Mesenchymal stem cell (in vitro differentiated cells and primary cell): ENCODE measurements at regions not wholly inside any gene's neighbourhood (a gene's known extent, or its start where the extent isn't known, plus 50 kb on each side); places are given as distances from the start of the nearest gene placed in this dataset.

ENCODE experiments used
- DNase-seq: peaks from one replicate; pipeline ENCODE4 v3.0.0-alpha.2; 2013
- H2AFZ ChIP-seq: one replicate; pipeline ENCODE4 v1.6.1; 2013; ENCODE audit warnings: low read depth, mild to moderate bottlenecking, control low read depth, inconsistent platforms, low read length, moderate library complexity
- H2AK5ac ChIP-seq: 2 replicates; pipeline ENCODE4 v1.6.1; 2013; ENCODE audit warnings: low read length, moderate library complexity, mild to moderate bottlenecking, inconsistent platforms; ENCODE audit not compliant: severe bottlenecking
- H2BK120ac ChIP-seq: one replicate; pipeline ENCODE4 v1.6.1; 2013; ENCODE audit warnings: low read depth, mild to moderate bottlenecking, inconsistent platforms, low read length, moderate library complexity
- H2BK12ac ChIP-seq, 2 experiments: one replicate each; pipeline ENCODE4 v1.6.1; 2013; ENCODE audit warnings: inconsistent platforms in 2 of 2, low read length in 2 of 2, mild to moderate bottlenecking in 2 of 2, moderate library complexity in 2 of 2, control low read depth in 1 of 2
- H2BK15ac ChIP-seq: one replicate; pipeline ENCODE4 v1.6.1; 2013; ENCODE audit warnings: mild to moderate bottlenecking, low read depth, inconsistent platforms; ENCODE audit not compliant: poor library complexity, severe bottlenecking
- H2BK5ac ChIP-seq: 2 replicates; pipeline ENCODE4 v1.6.1; 2013; ENCODE audit warnings: low read depth, mild to moderate bottlenecking, low read length, control low read depth, inconsistent platforms; ENCODE audit not compliant: poor library complexity, severe bottlenecking
- H3K14ac ChIP-seq, 2 experiments: one replicate each; pipeline ENCODE4 v1.6.1; 2013; ENCODE audit warnings: inconsistent platforms in 2 of 2, low read length in 2 of 2, control low read depth in 1 of 2, mild to moderate bottlenecking in 1 of 2, moderate library complexity in 1 of 2
- H3K18ac ChIP-seq, 2 experiments: one replicate each; pipeline ENCODE4 v1.6.1; 2013; ENCODE audit warnings: inconsistent platforms in 2 of 2, low read length in 2 of 2, control low read depth in 1 of 2, low read depth in 1 of 2, mild to moderate bottlenecking in 1 of 2
- H3K23ac ChIP-seq, 2 experiments: one replicate each; pipeline ENCODE4 v1.6.1; 2013; ENCODE audit warnings: inconsistent platforms in 2 of 2, low read length in 2 of 2, mild to moderate bottlenecking in 2 of 2, moderate library complexity in 2 of 2, control low read depth in 1 of 2
- H3K27ac ChIP-seq: 2 replicates; pipeline ENCODE4 v1.5.1; 2013; ENCODE audit warnings: mild to moderate bottlenecking, moderate library complexity, low read length, control low read depth, inconsistent platforms; ENCODE audit not compliant: poor library complexity, severe bottlenecking
- H3K27me3 ChIP-seq, 2 experiments: 2 replicates each; pipeline versions ENCODE4 v1.6.1 to v1.7.0; 2013; ENCODE audit warnings: low read length in 2 of 2, mild to moderate bottlenecking in 2 of 2, moderate library complexity in 2 of 2, control low read depth in 1 of 2, inconsistent platforms in 1 of 2; ENCODE audit not compliant: control insufficient read depth in 1 of 2, insufficient read depth in 1 of 2
- H3K36me3 ChIP-seq, 2 experiments: 2 replicates each; pipeline versions ENCODE4 v1.6.1 to v1.7.0; 2013; ENCODE audit warnings: low read length in 2 of 2, control low read depth in 1 of 2, inconsistent platforms in 1 of 2, low read depth in 1 of 2, mild to moderate bottlenecking in 1 of 2; ENCODE audit not compliant: insufficient read depth in 2 of 2, control insufficient read depth in 1 of 2
- H3K4ac ChIP-seq, 2 experiments: one replicate each; pipeline ENCODE4 v1.6.1; 2013; ENCODE audit warnings: inconsistent platforms in 2 of 2, low read length in 2 of 2, mild to moderate bottlenecking in 2 of 2, moderate library complexity in 2 of 2, control low read depth in 1 of 2, low read depth in 1 of 2
- H3K4me1 ChIP-seq: 2 replicates; pipeline ENCODE4 v1.6.1; 2013; ENCODE audit warnings: low read depth, low read length, control low read depth; ENCODE audit not compliant: control insufficient read depth, insufficient read depth
- H3K4me2 ChIP-seq: 2 replicates; pipeline ENCODE4 v1.6.1; 2013; ENCODE audit warnings: low read length, mild to moderate bottlenecking, inconsistent platforms; ENCODE audit not compliant: poor library complexity, severe bottlenecking
- H3K4me3 ChIP-seq, 2 experiments: 2 replicates each; pipeline versions ENCODE4 v1.5.1 to v1.7.0; 2013; ENCODE audit warnings: low read length in 2 of 2, mild to moderate bottlenecking in 2 of 2, control low read depth in 1 of 2, low read depth in 1 of 2; ENCODE audit not compliant: insufficient read depth in 1 of 2
- H3K79me1 ChIP-seq: replicated peaks from 2 replicates; pipeline ENCODE4 v1.6.1; 2013; ENCODE audit warnings: mild to moderate bottlenecking, control low read depth, low read length, inconsistent platforms; ENCODE audit not compliant: poor library complexity, severe bottlenecking
- H3K9ac ChIP-seq: 2 replicates; pipeline ENCODE4 v1.7.0; 2013; ENCODE audit warnings: mild to moderate bottlenecking, low read length, moderate library complexity
- H3K9me3 ChIP-seq: 2 replicates; pipeline ENCODE4 v1.7.0; 2013; ENCODE audit warnings: mild to moderate bottlenecking, low read length; ENCODE audit not compliant: control insufficient read depth
- H4K8ac ChIP-seq: one replicate; pipeline ENCODE4 v1.6.1; 2013; ENCODE audit warnings: inconsistent platforms, mild to moderate bottlenecking, low read length, moderate library complexity
- H4K91ac ChIP-seq: one replicate; pipeline ENCODE4 v1.6.1; 2013; ENCODE audit warnings: mild to moderate bottlenecking, low read length, inconsistent platforms
- WGBS: methylation state at CpG from one replicate; pipeline ENCODE4 v1.1.7; 2013; ENCODE audit warnings: mixed read lengths; 5-methylcytosine and 5-hydroxymethylcytosine counted together

DNA sequence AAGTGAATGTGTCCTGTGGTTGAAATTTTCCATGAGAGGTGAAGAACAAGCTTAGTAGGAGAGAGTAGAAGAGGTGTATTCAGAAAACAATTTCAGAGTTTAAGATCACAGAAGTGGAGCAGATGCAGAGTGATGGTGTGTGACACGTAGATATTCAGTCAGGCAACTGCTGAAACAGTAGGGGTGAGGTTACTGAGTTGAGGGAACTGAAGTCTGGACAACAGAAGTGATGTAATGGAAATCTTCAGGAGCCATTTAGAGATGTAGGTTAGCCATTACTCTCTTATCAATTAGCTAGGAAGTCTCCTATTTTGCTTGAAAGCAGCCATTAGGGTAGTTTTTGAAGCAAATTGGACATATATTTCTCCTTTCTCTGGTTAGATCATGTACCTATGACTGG, 584.4 kb downstream of the PKHD1 start:
- no peak overlapping the region for H3K9ac ChIP-seq
- DNase-seq, result no peak
- 50% methylated on average over 1 of the region's 1 CpG for WGBS
- no peak overlapping the region for H3K27ac ChIP-seq
- H2BK12ac ChIP-seq, result no peak overlapping the region
- H3K79me1 ChIP-seq, result no peaks in the 10 kb centered on the region
- H3K18ac ChIP-seq, result no peak overlapping the region
- H2AFZ ChIP-seq, result no peak overlapping the region
- H2BK15ac ChIP-seq, result no peak overlapping the region
- no peaks in the 10 kb centered on the region for H3K36me3 ChIP-seq
- no peak overlapping the region for H3K4me3 ChIP-seq
- H3K27me3 ChIP-seq, result no peaks in the 10 kb centered on the region
- H3K4me1 ChIP-seq, result no peaks in the 10 kb centered on the region
- H3K4me2 ChIP-seq, result no peak overlapping the region
- H3K23ac ChIP-seq, result no peak overlapping the region
- H2BK120ac ChIP-seq, result no peak overlapping the region
- no peak overlapping the region for H3K14ac ChIP-seq
- H3K4ac ChIP-seq, result no peak overlapping the region
- no peak overlapping the region for H2AK5ac ChIP-seq
- H3K9me3 ChIP-seq, result no peaks in the 10 kb centered on the region
- no peak overlapping the region for H4K8ac ChIP-seq
- H4K91ac ChIP-seq, result no peak overlapping the region
- H2BK5ac ChIP-seq, result no peak overlapping the region

DNA sequence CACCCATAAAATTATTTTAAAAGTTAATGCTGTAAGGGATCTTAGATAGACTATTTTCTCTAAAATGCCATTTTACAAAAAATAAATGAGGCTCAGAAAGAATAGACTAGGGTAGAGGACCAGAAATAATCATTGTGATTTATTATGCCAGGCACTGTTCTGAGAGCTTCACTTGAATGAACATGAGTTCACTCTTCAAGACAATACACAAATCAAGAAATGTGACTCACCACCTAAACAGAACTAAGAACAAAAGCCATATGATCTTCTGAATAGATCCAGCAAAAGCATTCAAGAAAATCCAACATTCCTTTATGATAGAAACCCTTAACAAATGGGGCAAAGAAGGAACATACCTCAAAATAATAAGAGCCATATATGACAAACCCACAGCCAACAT, 582.0 kb downstream of the PKHD1 start:
- no peak overlapping the region for H2AK5ac ChIP-seq
- no peak overlapping the region for H2BK12ac ChIP-seq
- no peaks in the 10 kb centered on the region for H3K9me3 ChIP-seq
- no peak overlapping the region for H3K23ac ChIP-seq
- H2BK120ac ChIP-seq, result no peak overlapping the region
- H3K36me3 ChIP-seq, result no peaks in the 10 kb centered on the region
- no peak overlapping the region for H3K4ac ChIP-seq
- H3K4me1 ChIP-seq, result no peaks in the 10 kb centered on the region
- H3K14ac ChIP-seq, result no peak overlapping the region
- H3K27ac ChIP-seq, result no peak overlapping the region
- no peak overlapping the region for H4K8ac ChIP-seq
- H3K79me1 ChIP-seq, result no peaks in the 10 kb centered on the region
- no peak overlapping the region for H3K18ac ChIP-seq
- no peak overlapping the region for H2BK5ac ChIP-seq
- no peaks in the 10 kb centered on the region for H3K27me3 ChIP-seq
- no peak overlapping the region for H3K9ac ChIP-seq
- no peak overlapping the region for H2BK15ac ChIP-seq
- H4K91ac ChIP-seq, result no peak overlapping the region
- H2AFZ ChIP-seq, result no peak overlapping the region
- H3K4me3 ChIP-seq, result no peak overlapping the region
- H3K4me2 ChIP-seq, result no peak overlapping the region
- no peak for DNase-seq

DNA sequence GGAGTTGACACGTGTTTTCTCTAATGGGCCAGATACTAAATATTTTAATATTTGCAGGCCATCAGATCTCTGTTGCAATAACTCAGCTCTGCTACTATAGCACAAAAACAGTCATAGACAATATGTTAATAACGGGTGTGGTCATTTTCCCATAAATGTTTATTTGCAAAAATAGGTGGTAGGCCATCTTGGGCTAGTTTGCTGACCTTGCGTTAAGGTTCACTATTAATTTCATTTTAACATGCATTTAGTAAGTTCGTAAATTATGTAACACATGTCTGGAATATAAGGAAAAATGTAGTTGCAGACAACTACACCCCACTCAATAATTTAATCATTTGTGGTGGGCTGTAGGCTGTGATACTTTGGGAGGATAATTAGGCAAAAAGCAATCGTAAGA, 577.8 kb downstream of the PKHD1 start:
- WGBS, result no CpG with 5 or more reads among the region's 5 CpGs
- Histone ChIP-seq H3K36me3 (no peaks in the 10 kb centered on the region), H3K14ac (no peak overlapping the region), H2AFZ (no peak overlapping the region), H2BK12ac (no peak overlapping the region), H3K9me3 (no peaks in the 10 kb centered on the region), H2BK5ac (no peak overlapping the region), H3K23ac (no peak overlapping the region), H4K8ac (no peak overlapping the region), H3K18ac (no peak overlapping the region), H3K27me3 (no peaks in the 10 kb centered on the region), H2AK5ac (no peak overlapping the region), H3K9ac (no peak overlapping the region), H3K27ac (no peak overlapping the region), H3K79me1 (no peaks in the 10 kb centered on the region), H3K4me2 (no peak overlapping the region), H2BK15ac (no peak overlapping the region), H2BK120ac (no peak overlapping the region), H3K4me1 (peaks cover 5% of the 10 kb centered on the region), H4K91ac (no peak overlapping the region), H3K4ac (no peak overlapping the region), H3K4me3 (no peak overlapping the region)
- DNase-seq, result no peak

DNA sequence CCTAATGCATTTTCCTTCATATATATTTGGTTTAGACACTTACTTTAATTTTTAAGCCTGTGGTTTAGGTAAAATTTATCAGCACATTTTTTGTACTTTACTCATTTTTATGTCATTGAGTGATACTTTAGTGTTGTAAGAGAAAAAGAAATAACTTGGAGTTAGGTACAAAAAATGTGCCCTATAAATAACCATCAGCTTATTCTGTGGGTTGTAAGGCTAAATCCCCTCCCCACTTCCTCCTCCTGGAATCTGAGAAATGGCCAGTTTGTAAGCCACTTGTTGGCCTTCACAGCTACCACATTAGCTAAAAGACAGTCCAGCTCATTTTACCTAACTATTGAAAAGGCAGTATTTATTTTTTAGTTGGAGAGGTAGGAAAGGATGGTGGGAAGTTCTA, 576.3 kb downstream of the PKHD1 start:
- H3K14ac ChIP-seq, result no peak overlapping the region
- DNase-seq, result no peak
- H3K4me1 ChIP-seq, result peaks cover 5% of the 10 kb centered on the region

More for the DNA sequence above, 576.3 kb downstream of the PKHD1 start:
- no peak overlapping the region for H3K23ac ChIP-seq
- peak overlapping the region; percentile 61 for H3K27ac ChIP-seq
- H3K9ac ChIP-seq, result no peak overlapping the region
- no peak overlapping the region for H2BK15ac ChIP-seq
- H2AFZ ChIP-seq, result no peak overlapping the region
- no peak overlapping the region for H2AK5ac ChIP-seq
- no peak overlapping the region for H3K4ac ChIP-seq
- H2BK12ac ChIP-seq, result no peak overlapping the region
- H3K18ac ChIP-seq, result no peak overlapping the region
- no peaks in the 10 kb centered on the region for H3K36me3 ChIP-seq
- no peak overlapping the region for H4K91ac ChIP-seq
- no peak overlapping the region for H2BK5ac ChIP-seq
- no peak overlapping the region for H3K4me3 ChIP-seq
- no peaks in the 10 kb centered on the region for H3K9me3 ChIP-seq
- no peaks in the 10 kb centered on the region for H3K27me3 ChIP-seq
- H4K8ac ChIP-seq, result no peak overlapping the region
- no peak overlapping the region for H3K4me2 ChIP-seq
- H3K79me1 ChIP-seq, result no peaks in the 10 kb centered on the region
- H2BK120ac ChIP-seq, result no peak overlapping the region
